Body of pancreas (tissue), 4 donors: ENCODE measurements at regions not wholly inside any gene's neighbourhood (a gene's known extent, or its start where the extent isn't known, plus 50 kb on each side); places are given as distances from the start of the nearest gene placed in this dataset.

Experiments
- POLR2A ChIP-seq, 3 donors: fragments of 450-650 bp; IDR thresholded peaks; one replicate each; pipeline ENCODE4 v1.6.1; 2016; ENCODE audit warnings: antibody characterized with exemption in 3 of 3, mild to moderate bottlenecking in 2 of 3
- TF ChIP-seq, protein P1 (sequence below), 7 experiments: fragments of 450-650 bp in 4 of 7; fragments of 200-600 bp in 3 of 7; sonication (generic) in 3 of 7; IDR thresholded peaks; one replicate each; pipeline ENCODE4 v1.5.1; 2016 to 2019; ENCODE audit warnings: antibody characterized with exemption in 7 of 7

- no peak for TF ChIP-seq POLR2A (IDR thresholded peaks at IDR 0.05)
- TF ChIP-seq, protein P1, sequence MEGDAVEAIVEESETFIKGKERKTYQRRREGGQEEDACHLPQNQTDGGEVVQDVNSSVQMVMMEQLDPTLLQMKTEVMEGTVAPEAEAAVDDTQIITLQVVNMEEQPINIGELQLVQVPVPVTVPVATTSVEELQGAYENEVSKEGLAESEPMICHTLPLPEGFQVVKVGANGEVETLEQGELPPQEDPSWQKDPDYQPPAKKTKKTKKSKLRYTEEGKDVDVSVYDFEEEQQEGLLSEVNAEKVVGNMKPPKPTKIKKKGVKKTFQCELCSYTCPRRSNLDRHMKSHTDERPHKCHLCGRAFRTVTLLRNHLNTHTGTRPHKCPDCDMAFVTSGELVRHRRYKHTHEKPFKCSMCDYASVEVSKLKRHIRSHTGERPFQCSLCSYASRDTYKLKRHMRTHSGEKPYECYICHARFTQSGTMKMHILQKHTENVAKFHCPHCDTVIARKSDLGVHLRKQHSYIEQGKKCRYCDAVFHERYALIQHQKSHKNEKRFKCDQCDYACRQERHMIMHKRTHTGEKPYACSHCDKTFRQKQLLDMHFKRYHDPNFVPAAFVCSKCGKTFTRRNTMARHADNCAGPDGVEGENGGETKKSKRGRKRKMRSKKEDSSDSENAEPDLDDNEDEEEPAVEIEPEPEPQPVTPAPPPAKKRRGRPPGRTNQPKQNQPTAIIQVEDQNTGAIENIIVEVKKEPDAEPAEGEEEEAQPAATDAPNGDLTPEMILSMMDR (IDR thresholded peaks at IDR 0.05): no peak
Measured at GRCh38 chr7:112990624-112991023, 96.0 kb downstream of the GPR85 start.
